Immature natural killer cell (primary cell): ENCODE measurements at regions not wholly inside any gene's neighbourhood (a gene's known extent, or its start where the extent isn't known, plus 50 kb on each side); places are given as distances from the start of the nearest gene placed in this dataset.
"Not testable (repeated sequence)": the region's sequence is repeated elsewhere in the genome, so short reads cannot be mapped to it uniquely, and the experiment has no call there.

Source experiments
- DNase-seq, 3 donors: peaks; one replicate each; pipeline ENCODE4 v3.0.0; 2022; ENCODE audit warnings: mixed read lengths in 1 of 3
- H3K27ac Mint-ChIP-seq, 6 donors: one replicate each; pipeline ENCODE4 v1.8.0; 2020; ENCODE audit warnings: mixed read lengths in 6 of 6, mild to moderate bottlenecking in 5 of 6, inconsistent platforms in 4 of 6, moderate library complexity in 3 of 6
- H3K27me3 Mint-ChIP-seq, 3 donors: one replicate each; pipeline ENCODE4 v1.8.0; 2020 to 2021; ENCODE audit warnings: low read depth in 3 of 3, mild to moderate bottlenecking in 3 of 3, mixed read lengths in 3 of 3, moderate library complexity in 3 of 3, inconsistent platforms in 1 of 3
- H3K36me3 Mint-ChIP-seq, 3 donors: one replicate each; pipeline ENCODE4 v1.8.0; 2020; ENCODE audit warnings: mixed read lengths in 3 of 3, inconsistent platforms in 2 of 3, mild to moderate bottlenecking in 2 of 3
- H3K4me1 Mint-ChIP-seq, 2 donors: one replicate each; pipeline ENCODE4 v1.8.0; 2020; ENCODE audit warnings: inconsistent platforms in 2 of 2, mild to moderate bottlenecking in 2 of 2, mixed read lengths in 2 of 2, moderate library complexity in 1 of 2
- H3K4me3 Mint-ChIP-seq, 5 donors: one replicate each; pipeline ENCODE4 v1.8.0; 2020; ENCODE audit warnings: mild to moderate bottlenecking in 5 of 5, mixed read lengths in 5 of 5, inconsistent platforms in 3 of 5, moderate library complexity in 3 of 5
- H3K9me3 Mint-ChIP-seq, 6 donors: one replicate each; pipeline ENCODE4 v1.8.0; 2020; ENCODE audit warnings: mild to moderate bottlenecking in 6 of 6, mixed read lengths in 6 of 6, inconsistent platforms in 4 of 6, moderate library complexity in 3 of 6

DNA sequence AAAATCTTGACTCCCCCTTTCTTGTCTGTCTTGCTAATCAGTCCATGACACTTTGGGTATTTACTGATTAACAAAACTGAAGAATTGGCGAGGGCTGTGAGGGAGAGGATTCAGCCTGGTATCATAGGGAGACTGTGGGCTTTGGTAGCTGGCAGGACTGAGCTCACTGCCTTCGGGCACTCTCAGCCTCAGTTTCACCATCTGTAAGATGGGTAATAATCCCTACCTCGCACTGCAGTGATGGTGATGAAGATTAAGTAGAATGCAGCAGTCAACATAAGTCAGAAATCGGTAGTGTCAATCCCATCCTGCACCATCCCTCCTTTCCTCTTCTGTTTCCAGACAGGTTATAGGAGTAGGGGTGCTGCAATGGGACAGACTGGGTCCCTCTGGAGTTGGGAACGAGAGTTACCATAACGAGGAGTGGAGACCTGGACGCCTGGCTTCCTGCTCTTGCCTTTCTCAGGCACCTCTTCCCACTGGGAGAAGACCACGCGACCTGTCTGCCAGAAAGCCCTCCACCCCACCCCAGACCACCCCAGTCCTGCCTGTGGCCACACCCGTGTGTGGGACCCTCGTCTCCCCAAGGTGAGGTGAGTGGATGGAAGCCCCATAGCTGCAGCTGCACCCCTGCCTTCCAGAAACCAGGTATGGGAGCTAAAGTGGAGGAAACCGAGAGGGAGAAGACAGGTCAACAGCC, 99.1 kb downstream of the SNX5 start:
- Mint-ChIP-seq H3K27ac (peak overlapping the region in 1 of 6 donors; percentile 31), H3K4me3 (no peak overlapping the region), H3K36me3 (no peaks in the 10 kb centered on the region), H3K27me3 (peaks cover 0 to 2% (median 0%) of the 10 kb centered on the region in 3 donors), H3K9me3 (no peaks in the 10 kb centered on the region), H3K4me1 (peaks cover 14 to 21% of the 10 kb centered on the region in 2 donors)
- DNase-seq, result no peak

DNA sequence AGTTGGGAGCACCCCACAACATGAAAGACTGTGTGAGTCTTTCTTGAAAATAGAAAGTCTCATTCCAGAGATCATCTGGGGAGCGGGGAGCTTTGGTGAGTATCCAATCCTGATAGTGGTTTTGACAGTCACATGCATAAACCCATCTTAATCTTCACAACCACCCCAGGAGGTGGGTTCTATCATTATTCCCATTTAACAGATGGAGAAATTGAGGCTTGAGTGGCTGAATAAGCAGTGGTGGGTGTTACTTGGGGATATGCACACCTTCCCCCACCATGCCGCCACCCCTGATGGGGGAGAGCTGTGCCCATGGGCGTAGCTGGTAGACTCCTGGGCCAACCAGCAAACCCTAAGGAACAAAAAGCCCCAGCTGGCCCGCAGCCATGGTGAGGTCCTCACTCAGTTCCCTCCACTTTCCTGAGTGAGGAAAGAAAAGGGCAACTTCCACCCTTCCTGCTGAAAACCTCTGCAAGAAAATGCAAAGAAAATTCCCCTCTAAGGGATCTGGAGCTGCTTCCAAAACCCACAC, 99.8 kb downstream of the SNX5 start:
- Mint-ChIP-seq H3K27me3 (peaks cover 0 to 2% (median 0%) of the 10 kb centered on the region in 3 donors), H3K27ac (no peak overlapping the region), H3K36me3 (no peaks in the 10 kb centered on the region), H3K4me3 (no peak overlapping the region), H3K4me1 (peaks cover 14 to 21% of the 10 kb centered on the region in 2 donors), H3K9me3 (no peaks in the 10 kb centered on the region)
- no peak for DNase-seq

DNA sequence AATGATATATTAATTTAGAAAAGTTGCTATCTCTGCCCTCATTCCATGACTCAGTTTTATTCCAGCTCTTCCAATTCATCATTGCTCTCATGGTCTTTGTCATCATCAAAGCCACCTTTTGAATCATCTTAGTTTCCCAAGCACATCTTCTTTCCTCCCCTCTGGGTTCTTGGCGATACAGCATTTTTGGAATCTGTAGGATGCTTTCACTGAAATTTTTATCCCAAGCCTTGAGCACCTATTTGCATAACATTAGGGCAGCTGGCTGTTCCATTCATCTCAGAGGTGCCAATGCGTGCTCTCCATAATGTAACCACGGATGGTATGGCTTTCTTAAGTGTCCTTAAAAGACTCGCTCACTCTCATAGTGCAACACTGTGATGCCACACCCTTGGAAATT, 100.4 kb downstream of the SNX5 start:
- Mint-ChIP-seq H3K4me1 (peaks cover 14 to 21% of the 10 kb centered on the region in 2 donors), H3K4me3 (no peak overlapping the region), H3K9me3 (no peaks in the 10 kb centered on the region), H3K27ac (no peak overlapping the region), H3K27me3 (peaks cover 0 to 3% (median 0%) of the 10 kb centered on the region in 3 donors), H3K36me3 (no peaks in the 10 kb centered on the region)
- no peak for DNase-seq

DNA sequence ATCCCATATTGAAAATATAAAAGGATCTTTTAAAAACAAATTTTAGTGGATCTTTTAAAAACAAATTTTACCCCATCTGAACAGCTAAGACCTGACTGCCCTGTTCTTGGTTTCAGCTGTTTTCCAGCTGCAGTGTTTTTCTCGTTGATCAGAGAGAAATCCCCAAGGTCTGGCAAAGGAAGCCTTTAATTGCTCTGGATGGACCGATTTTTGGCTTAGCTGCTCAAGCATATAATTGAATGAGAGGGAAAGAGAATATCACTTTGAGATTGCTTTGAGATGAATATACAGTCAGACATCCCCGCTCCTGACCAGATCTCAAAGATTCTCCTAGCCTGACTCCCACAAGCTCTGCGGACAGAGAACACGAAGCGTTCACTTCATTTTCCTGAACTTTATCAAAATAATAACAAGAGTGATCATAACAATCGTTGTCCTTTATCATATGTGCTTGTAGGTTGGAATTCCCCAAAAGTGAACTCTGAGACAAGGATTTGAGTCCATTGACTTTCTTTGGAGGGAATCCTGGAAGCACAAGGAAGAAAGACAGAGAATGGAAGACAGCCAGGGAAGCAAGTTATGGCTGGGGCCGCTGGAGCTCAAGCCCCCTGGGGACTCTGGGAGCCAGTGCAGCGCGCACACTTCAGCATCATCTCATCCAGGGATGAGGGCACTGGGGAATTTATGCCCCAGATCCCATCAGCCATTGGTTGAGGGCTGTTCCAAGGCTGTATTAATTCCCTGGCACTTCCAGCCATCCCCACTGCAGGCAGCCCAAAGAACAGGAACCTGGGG, 101.3 kb downstream of the SNX5 start:
- Mint-ChIP-seq H3K27me3 (peaks cover 0 to 6% (median 0%) of the 10 kb centered on the region in 3 donors), H3K4me1 (peaks cover 10 to 14% of the 10 kb centered on the region in 2 donors), H3K36me3 (no peaks in the 10 kb centered on the region), H3K27ac (no peak overlapping the region), H3K9me3 (no peaks in the 10 kb centered on the region), H3K4me3 (no peak overlapping the region)
- DNase-seq, result no peak

DNA sequence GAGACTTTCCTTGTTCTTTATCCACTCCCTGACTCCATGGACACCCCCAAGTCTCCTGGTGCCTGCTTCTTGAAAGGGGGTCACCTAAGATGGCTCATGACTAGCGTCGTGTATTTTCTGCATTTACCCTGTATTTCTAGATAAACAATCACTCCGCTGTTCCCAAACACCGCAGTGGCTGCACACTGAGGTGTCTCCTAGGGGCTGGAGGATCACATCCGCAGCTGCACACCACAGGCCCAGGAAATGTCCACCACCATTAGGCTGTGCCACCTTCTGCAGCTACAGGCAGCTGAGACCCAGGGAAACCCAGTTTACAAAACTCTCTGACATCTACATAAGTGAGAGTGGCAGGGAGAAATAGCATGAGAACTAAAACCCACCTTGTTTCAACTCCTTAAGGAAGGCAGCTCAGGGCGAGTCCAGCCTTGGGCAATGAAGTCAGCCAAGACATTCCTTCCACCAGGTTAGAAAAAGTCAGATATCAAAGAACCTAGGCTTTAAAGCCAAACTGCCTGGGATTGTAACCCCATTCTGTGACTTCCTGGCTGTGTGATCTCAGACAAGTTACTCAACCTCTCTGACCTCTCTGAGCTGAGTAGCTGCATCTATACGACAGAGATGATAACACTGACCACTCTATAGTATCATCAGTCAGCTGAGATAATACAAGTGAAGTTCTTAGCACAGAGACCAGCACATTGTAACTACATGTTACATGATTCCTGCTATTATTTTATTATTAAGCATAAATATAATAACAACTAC, 102.2 kb downstream of the SNX5 start:
- Mint-ChIP-seq H3K4me1 (peaks cover 1 to 5% of the 10 kb centered on the region in 2 donors), H3K4me3 (no peak overlapping the region), H3K36me3 (no peaks in the 10 kb centered on the region)

DNA sequence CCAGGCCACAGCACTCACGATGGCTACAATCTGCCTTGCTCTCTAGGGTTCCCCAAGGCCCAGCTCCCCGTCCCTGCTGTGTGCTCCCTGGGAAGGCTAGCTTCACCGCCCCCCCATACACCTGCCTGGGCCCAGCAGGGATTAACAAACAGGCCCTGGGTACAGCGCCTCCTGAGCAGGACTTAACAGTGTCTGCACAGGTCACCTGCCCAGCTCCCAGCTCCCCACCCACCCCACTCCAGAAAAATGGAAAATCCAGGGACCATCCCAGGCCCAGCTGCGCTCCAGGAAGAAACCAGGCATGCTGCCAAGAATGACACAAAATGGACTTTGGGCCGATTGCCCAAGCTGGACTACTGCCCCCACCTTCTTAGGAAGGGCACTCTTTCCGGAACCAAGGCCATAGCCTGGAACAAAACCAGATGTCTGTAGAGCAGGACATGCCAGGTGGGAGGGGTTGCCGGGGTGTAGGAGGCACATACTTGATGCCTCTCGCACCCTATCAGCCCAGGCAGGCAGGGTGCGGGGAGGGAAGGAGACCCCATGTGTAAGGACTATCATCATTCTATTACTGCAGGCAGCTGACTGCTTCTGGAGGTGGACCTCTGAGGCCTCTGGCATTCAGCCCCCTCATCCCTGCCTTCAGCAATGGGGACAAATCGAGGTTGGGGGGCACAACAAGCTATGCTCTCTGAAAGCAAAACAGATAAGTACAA, 104.9 kb downstream of the SNX5 start:
- Mint-ChIP-seq H3K36me3 (no peaks in the 10 kb centered on the region), H3K27me3 (peaks cover 0 to 8% (median 3%) of the 10 kb centered on the region in 3 donors), H3K4me1 (peaks cover 21 to 26% of the 10 kb centered on the region in 2 donors), H3K27ac (no peak overlapping the region), H3K9me3 (no peaks in the 10 kb centered on the region), H3K4me3 (no peak overlapping the region)
- no peak for DNase-seq

More for the DNA sequence above, 102.2 kb downstream of the SNX5 start:
- no peaks in the 10 kb centered on the region for H3K9me3 Mint-ChIP-seq
- no peak overlapping the region for H3K27ac Mint-ChIP-seq
- DNase-seq, result no peak
- peaks cover 0 to 6% (median 3%) of the 10 kb centered on the region in 3 donors for H3K27me3 Mint-ChIP-seq

DNA sequence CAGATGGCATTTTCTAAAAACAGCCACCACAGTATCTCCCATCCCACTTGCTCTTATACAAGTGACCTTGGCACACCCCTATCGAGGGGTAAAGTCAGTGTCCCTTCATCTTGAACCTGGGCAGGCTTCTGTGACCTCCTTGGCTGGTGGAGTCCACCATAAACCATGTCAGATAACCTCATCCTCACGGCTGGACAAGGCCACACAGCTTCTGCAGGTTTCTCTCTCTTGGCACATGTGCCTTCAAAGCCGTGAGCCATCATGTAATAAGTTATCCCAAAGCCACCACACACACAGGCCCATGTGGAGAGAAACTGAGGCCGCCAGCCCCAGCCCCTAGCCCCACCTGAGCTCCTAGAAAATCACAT, 105.4 kb downstream of the SNX5 start:
- no peak overlapping the region for H3K4me3 Mint-ChIP-seq
- H3K27me3 Mint-ChIP-seq, result peaks cover 0 to 8% (median 3%) of the 10 kb centered on the region in 3 donors
- no peaks in the 10 kb centered on the region for H3K36me3 Mint-ChIP-seq
- peaks cover 26 to 32% of the 10 kb centered on the region in 2 donors for H3K4me1 Mint-ChIP-seq
- DNase-seq, result no peak
- peak overlapping the region in 1 of 6 donors; percentile 1 for H3K27ac Mint-ChIP-seq
- H3K9me3 Mint-ChIP-seq, result no peaks in the 10 kb centered on the region

DNA sequence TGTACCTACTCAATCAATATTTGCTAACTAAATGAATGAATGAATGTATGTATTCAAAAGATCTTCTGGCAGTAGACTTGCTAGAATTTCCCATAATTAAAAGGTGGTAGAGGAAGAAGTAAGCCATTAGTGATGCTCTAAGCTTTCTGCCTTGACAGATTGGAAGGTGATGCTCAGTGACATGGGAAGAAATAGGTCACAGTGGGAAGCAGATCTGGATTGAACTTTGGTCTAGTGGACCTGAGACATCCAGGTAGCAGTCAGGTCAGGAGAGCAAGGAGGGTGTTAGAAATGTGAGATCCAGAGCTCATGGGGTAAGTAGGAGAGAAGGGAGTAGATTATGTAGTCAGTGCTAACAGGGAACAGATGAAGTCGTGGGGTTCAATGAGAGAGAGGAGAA, 106.4 kb downstream of the SNX5 start:
- peaks cover 0 to 8% (median 3%) of the 10 kb centered on the region in 3 donors for H3K27me3 Mint-ChIP-seq
- H3K27ac Mint-ChIP-seq, result no peak overlapping the region
- H3K4me3 Mint-ChIP-seq, result no peak overlapping the region
- H3K36me3 Mint-ChIP-seq, result no peaks in the 10 kb centered on the region
- H3K9me3 Mint-ChIP-seq, result no peaks in the 10 kb centered on the region
- H3K4me1 Mint-ChIP-seq, result peaks cover 36 to 42% of the 10 kb centered on the region in 2 donors
- DNase-seq, result no peak

DNA sequence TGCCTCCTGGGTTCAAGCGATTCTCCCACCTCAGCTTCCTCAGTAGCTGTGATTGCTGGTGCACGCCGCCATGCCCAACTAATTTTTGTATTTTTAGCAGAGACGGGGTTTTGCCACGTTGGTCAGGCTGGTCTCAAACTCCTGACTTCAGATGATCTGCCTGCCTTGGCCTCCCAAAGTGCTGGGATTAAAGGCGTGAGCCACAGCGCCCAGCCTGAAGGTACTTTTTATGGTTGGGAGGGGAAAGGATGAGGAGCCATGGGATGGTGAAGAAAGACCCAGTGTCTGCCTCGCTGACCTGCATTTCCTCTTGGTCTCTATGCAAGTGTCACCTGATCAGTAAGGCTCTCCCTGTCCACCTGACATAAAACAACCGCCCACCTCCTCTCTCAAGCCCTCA, 107.0 kb downstream of the SNX5 start:
- H3K4me3 Mint-ChIP-seq, H3K27ac Mint-ChIP-seq, H3K9me3 Mint-ChIP-seq, H3K27me3 Mint-ChIP-seq, DNase-seq, H3K36me3 Mint-ChIP-seq: not testable (repeated sequence)
- H3K4me1 Mint-ChIP-seq, result peaks cover 39 to 48% of the 10 kb centered on the region in 2 donors

DNA sequence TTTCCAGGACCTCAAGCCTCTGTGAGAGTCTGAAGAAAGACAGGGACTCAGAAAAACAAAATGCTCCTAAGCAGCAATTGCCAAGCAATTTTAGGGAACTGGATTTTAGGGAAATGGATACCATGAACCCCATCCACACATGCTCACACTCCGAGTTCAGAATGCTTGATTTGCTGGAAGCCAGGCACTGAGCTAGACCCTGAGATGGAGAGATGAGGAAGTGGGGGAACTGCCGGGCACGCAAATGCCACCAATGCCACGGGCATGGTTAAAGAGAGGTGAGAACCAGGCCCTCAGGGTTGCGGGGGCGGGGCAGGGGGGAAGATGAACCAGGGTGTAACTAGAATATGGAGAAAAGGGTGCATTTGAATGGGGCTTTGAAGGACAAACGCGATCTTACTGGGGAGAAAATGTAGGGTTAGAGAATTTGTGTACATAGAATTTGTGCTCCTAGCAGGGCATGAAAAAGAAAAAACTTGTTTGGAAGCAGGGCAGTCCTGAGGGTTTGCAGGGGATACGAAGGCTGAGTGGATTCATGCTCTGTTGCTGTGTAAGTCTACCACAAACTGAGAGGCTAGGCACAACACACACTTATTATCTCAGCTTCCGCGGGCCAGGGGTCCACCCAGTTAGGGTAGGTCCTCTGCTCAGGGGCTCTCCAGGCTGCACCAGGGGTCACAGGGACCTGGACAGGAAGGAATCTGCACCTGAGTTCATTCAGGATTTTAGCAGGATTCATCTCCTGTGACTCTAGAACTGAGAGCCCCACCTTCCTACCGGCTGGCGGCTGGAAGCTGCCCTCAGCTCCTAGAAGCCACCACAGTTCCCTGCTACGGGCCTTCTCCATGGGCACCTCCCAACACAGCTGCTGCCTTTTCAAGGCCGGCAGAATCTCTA, 108.0 kb downstream of the SNX5 start:
- Mint-ChIP-seq H3K9me3 (no peaks in the 10 kb centered on the region), H3K27me3 (peaks cover 0 to 6% (median 3%) of the 10 kb centered on the region in 3 donors), H3K36me3 (no peaks in the 10 kb centered on the region), H3K4me1 (peaks cover 45 to 55% of the 10 kb centered on the region in 2 donors), H3K4me3 (peak overlapping the region; percentile 2 to 85 (median 65)), H3K27ac (peak overlapping the region in 2 of 6 donors; percentile 32 to 51)
- no peak for DNase-seq

DNA sequence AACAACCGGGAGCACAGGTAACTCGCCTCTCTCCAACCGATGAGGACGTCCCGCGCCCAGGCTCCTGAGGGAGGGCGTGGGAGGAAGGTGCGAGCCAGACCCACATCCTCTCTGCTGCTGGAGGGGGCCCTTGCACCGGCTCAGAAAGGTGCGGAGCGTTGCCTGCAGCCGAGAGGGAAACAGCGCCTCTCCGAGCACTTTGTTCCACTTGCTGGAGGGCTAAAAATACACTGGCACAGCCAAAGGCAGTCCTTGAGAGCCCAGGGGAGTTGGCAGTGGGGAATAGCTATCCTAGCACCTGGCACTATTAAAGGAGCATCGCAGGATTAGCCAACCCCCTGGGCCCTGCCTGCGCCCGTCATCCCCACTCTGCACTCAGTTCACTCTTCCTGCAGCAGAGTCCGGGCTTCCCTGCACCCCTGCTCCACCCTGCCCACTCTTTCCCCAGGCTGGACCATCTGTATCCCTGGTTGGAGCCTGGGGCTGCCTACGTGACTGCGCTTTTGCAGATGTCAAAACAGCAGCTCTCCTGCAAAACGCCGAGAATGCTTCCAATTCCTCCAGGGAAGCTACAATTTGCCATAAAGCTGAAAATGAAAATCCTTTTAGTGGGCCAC, 108.9 kb downstream of the SNX5 start:
- DNase-seq, result peak; percentile 50 to 60 (median 56)
- Mint-ChIP-seq H3K27me3 (peaks cover 0 to 6% (median 3%) of the 10 kb centered on the region in 3 donors), H3K4me3 (peak overlapping the region; percentile 58 to 85 (median 65)), H3K9me3 (no peaks in the 10 kb centered on the region), H3K27ac (peak overlapping the region in 5 of 6 donors; percentile 18 to 79 (median 50)), H3K4me1 (peaks cover 45 to 55% of the 10 kb centered on the region in 2 donors), H3K36me3 (no peaks in the 10 kb centered on the region)

DNA sequence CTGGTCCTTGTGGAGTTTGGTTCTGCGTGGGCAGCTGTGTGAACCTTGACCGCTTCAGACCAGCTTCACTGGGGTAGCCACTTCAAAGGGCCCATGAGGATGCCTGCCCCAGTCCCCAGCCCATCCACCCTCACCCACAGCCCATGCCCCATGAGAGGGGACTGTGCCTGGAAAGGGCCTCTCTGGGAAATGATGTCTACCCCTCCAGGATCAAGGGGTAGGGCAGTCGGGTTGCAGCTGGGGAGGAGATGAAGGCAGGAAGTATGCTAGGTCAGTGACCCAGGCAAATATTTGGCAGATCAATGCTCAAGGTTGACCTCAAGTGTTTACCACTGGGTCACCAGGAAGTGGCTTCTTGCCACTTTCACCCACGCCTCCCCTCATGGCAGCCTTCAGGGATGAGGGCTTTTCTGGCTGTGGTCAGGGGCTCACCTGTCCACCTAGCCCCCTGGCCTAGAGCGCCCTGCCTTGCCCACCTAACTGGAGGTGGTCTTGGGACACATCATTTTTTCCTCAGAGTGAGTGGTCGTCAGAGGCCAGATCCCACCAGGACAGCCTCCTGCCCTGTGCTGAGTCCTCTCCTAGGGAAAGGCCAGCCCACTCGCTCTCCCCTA, 109.5 kb downstream of the SNX5 start:
- peak; percentile 55 to 60 (median 55) for DNase-seq

More for the DNA sequence above, 109.5 kb downstream of the SNX5 start:
- H3K27ac Mint-ChIP-seq, result peak overlapping the region in 5 of 6 donors; percentile 27 to 79 (median 50)
- H3K9me3 Mint-ChIP-seq, result no peaks in the 10 kb centered on the region
- H3K4me3 Mint-ChIP-seq, result peak overlapping the region; percentile 58 to 85 (median 65)
- H3K27me3 Mint-ChIP-seq, result peaks cover 0 to 6% (median 3%) of the 10 kb centered on the region in 3 donors
- no peaks in the 10 kb centered on the region for H3K36me3 Mint-ChIP-seq
- peaks cover 45 to 59% of the 10 kb centered on the region in 2 donors for H3K4me1 Mint-ChIP-seq
